ENCODE measurements at regions not wholly inside any gene's neighbourhood (a gene's known extent, or its start where the extent isn't known, plus 50 kb on each side); places are given as distances from the start of the nearest gene placed in this dataset.

DNA sequence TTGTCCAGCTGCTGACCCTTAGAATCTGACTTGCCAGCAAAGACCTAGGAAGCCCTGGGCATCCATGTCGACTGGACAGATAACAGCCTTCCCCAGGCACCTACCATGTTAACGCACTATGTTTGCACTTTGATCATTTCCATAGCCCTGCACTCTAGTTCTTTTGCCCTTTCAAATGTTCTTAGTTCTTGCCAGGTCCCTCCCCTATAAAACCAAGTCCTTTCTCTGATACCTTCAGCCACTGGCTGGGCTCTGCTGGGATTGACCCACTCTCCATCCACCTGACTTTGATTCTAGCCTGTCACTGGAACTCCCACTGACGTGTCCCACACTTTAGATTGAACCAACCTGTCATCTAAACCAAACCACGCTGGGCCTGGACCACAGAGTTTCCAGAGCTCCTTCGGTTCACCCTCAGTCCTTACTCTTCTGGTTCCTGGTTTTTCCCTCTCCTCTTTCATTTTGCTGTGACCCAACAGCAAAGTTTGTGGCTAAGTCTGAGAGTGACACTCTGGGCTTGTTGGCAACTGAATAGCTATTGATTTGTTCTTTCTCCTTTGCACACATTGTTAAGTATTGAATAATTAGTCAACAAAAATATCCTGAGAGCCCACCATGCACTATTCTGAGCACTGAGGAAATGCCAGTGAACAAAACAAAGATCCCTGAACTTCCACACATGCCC is 51.8 kb upstream of the STK38L start:
- intact Hi-C loops (cut with micrococcal nuclease) = no loop called here
- TF ChIP-seq CTCF (IDR thresholded peaks at IDR 0.05; ENCODE audit: unreplicated experiment) = no peak
- ChIA-PET CTCF (no interaction called here), POLR2A (no interaction called here)
- no peak for DNase-seq (ENCODE audit: unreplicated experiment)
- no peak overlapping the region for H3K27ac Mint-ChIP-seq (ENCODE audit: low read depth, unreplicated experiment)
- no peaks in the 10 kb centered on the region for H3K9me3 Mint-ChIP-seq (ENCODE audit: unreplicated experiment)
- no TSS peak for BruUV-seq (replicated peaks)
- no peaks in the 10 kb centered on the region for H3K4me1 Mint-ChIP-seq (ENCODE audit: insufficient read depth, unreplicated experiment)
- no peaks in the 10 kb centered on the region for H3K27me3 Mint-ChIP-seq (ENCODE audit: insufficient read depth, unreplicated experiment)
- H3K36me3 Mint-ChIP-seq (ENCODE audit: insufficient read depth, unreplicated experiment) = no peaks in the 10 kb centered on the region
- no peak overlapping the region for H3K4me3 Mint-ChIP-seq (ENCODE audit: unreplicated experiment)

DNA sequence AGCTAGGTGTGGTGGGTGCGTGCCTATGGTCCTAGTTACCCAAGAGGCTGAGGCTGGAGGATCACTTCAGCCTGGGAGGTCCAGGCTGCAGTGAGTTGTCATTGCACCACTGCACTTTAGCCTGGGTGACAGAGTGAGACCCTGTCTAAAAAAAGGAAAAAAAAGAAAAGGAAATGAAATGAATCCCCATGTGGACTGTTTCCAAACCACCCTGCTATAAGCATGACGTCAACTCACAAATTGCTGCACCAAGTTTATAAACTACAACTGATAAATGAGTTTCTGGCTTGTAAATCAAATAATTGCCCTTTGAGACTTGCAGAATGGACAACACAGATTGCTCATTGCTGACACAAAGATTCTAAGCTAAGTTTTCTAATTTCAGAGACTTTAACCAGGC is 51.0 kb upstream of the STK38L start:
- Mint-ChIP-seq H3K4me1 (ENCODE audit: insufficient read depth, unreplicated experiment) (no peaks in the 10 kb centered on the region), H3K36me3 (ENCODE audit: insufficient read depth, unreplicated experiment) (no peaks in the 10 kb centered on the region), H3K27ac (ENCODE audit: low read depth, unreplicated experiment) (no peak overlapping the region), H3K9me3 (ENCODE audit: unreplicated experiment) (no peaks in the 10 kb centered on the region), H3K4me3 (ENCODE audit: unreplicated experiment) (no peak overlapping the region), H3K27me3 (ENCODE audit: insufficient read depth, unreplicated experiment) (no peaks in the 10 kb centered on the region)
- CTCF ChIA-PET = interaction anchor here (0.9 kb wide), 1 partner anchor 9 kb away, joined by 4 read pairs; no protein-coding TSS in a partner anchor
- BruUV-seq (replicated peaks) = no TSS peak
- POLR2A ChIA-PET = interaction anchor here (0.7 kb wide), 1 partner anchor 25 kb away, joined by 3 read pairs; no protein-coding TSS in a partner anchor
- TF ChIP-seq CTCF (IDR thresholded peaks at IDR 0.05; ENCODE audit: unreplicated experiment) = no peak
- no peak for DNase-seq (ENCODE audit: unreplicated experiment)
- intact Hi-C loops (cut with micrococcal nuclease) = no loop called here

GRCh38 chr12:27193854-27194544 is 50.1 kb upstream of the STK38L start:
- no peaks in the 10 kb centered on the region for H3K27me3 Mint-ChIP-seq (ENCODE audit: insufficient read depth, unreplicated experiment)
- POLR2A ChIA-PET = interaction anchor here (0.7 kb wide), 1 partner anchor 24 kb away, joined by 3 read pairs; no protein-coding TSS in a partner anchor
- H3K27ac Mint-ChIP-seq (ENCODE audit: low read depth, unreplicated experiment) = no peak overlapping the region
- BruUV-seq (replicated peaks) = no TSS peak
- H3K4me1 Mint-ChIP-seq (ENCODE audit: insufficient read depth, unreplicated experiment) = no peaks in the 10 kb centered on the region
- intact Hi-C loops (cut with micrococcal nuclease) = no loop called here
- no peak for TF ChIP-seq CTCF (IDR thresholded peaks at IDR 0.05; ENCODE audit: unreplicated experiment)
- H3K4me3 Mint-ChIP-seq (ENCODE audit: unreplicated experiment) = no peak overlapping the region
- H3K36me3 Mint-ChIP-seq (ENCODE audit: insufficient read depth, unreplicated experiment) = no peaks in the 10 kb centered on the region
- CTCF ChIA-PET = interaction anchor here (0.9 kb wide), 1 partner anchor 9 kb away, joined by 4 read pairs; no protein-coding TSS in a partner anchor
- DNase-seq (ENCODE audit: unreplicated experiment) = peak; percentile 26
- no peaks in the 10 kb centered on the region for H3K9me3 Mint-ChIP-seq (ENCODE audit: unreplicated experiment)

All from MCF 10A (cell line).